Sigmoid colon (tissue), 4 donors: ENCODE measurements at regions not wholly inside any gene's neighbourhood (a gene's known extent, or its start where the extent isn't known, plus 50 kb on each side); places are given as distances from the start of the nearest gene placed in this dataset.
"Not testable (repeated sequence)": the region's sequence is repeated elsewhere in the genome, so short reads cannot be mapped to it uniquely, and the experiment has no call there.

Experiments used
- EP300 ChIP-seq, 4 donors: sonication (generic); formaldehyde crosslinking; IDR thresholded peaks; one replicate each; pipeline ENCODE4 v1.6.1; 2017; ENCODE audit warnings: antibody characterized with exemption in 4 of 4
- POLR2A ChIP-seq, 2 donors: fragments of 450-650 bp; IDR thresholded peaks; one replicate each; pipeline ENCODE4 v1.6.1; 2016; ENCODE audit warnings: antibody characterized with exemption in 2 of 2, mild to moderate bottlenecking in 2 of 2, moderate library complexity in 2 of 2
- POLR2AphosphoS5 ChIP-seq, 4 donors: sonication (generic); formaldehyde crosslinking; IDR thresholded peaks; one replicate each; pipeline ENCODE4 v1.6.1; 2017; ENCODE audit warnings: antibody characterized with exemption in 4 of 4
- TF ChIP-seq, protein P1 (sequence below), 4 experiments: fragments of 450-650 bp in 3 of 4; fragments of 200-600 bp in 1 of 4; IDR thresholded peaks; one replicate each; pipeline ENCODE4 v1.5.1; 2016 to 2019; ENCODE audit warnings: antibody characterized with exemption in 4 of 4, mild to moderate bottlenecking in 3 of 4, moderate library complexity in 2 of 4

DNA sequence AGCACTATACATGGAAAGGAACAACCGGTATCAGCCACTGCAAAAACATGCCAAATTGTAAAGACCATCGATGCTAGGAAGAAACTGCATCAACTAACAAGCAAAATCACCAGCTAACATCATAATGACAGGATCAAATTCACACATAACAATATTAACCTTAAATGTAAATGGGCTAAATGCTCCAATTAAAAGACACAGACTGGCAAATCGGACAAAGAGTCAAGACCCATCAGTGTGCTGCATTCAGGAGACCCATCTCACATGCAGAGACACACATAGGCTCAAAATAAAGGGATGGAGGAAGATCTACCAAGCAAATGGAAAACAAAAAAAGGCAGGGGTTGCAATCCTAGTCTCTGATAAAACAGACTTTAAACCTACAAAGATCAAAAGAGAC is 413.8 kb downstream of the ZEB2 start:
- TF ChIP-seq EP300, POLR2A, POLR2AphosphoS5 (IDR thresholded peaks at IDR 0.05): not testable (repeated sequence)
- TF ChIP-seq, protein P1, sequence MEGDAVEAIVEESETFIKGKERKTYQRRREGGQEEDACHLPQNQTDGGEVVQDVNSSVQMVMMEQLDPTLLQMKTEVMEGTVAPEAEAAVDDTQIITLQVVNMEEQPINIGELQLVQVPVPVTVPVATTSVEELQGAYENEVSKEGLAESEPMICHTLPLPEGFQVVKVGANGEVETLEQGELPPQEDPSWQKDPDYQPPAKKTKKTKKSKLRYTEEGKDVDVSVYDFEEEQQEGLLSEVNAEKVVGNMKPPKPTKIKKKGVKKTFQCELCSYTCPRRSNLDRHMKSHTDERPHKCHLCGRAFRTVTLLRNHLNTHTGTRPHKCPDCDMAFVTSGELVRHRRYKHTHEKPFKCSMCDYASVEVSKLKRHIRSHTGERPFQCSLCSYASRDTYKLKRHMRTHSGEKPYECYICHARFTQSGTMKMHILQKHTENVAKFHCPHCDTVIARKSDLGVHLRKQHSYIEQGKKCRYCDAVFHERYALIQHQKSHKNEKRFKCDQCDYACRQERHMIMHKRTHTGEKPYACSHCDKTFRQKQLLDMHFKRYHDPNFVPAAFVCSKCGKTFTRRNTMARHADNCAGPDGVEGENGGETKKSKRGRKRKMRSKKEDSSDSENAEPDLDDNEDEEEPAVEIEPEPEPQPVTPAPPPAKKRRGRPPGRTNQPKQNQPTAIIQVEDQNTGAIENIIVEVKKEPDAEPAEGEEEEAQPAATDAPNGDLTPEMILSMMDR (IDR thresholded peaks at IDR 0.05), result not testable (repeated sequence)
